GM13977 (cell line): ENCODE measurements at regions not wholly inside any gene's neighbourhood (a gene's known extent, or its start where the extent isn't known, plus 50 kb on each side); places are given as distances from the start of the nearest gene placed in this dataset.

Experiments used
- DNase-seq: peaks from one replicate; pipeline ENCODE4 v3.0.0; 2012; ENCODE audit warnings: low spot score
- CTCF ChIP-seq: IDR thresholded peaks from 2 replicates; pipeline ENCODE4 v1.5.1; 2012; ENCODE audit warnings: mild to moderate bottlenecking, control low read depth; ENCODE audit not compliant: insufficient read depth; ENCODE audit errors: extremely low read depth, missing control alignments
- in situ Hi-C: fragments of 300-500 bp; cut with MboI; formaldehyde crosslinking; loops from one replicate; pipeline ENCODE4 v1.12.0; 2022; ENCODE audit warnings: low sequenced_read_pairs, low pct_unique_long_range_greater_than_20kb, mixed read lengths, inconsistent platforms; ENCODE audit not compliant: unreplicated experiment

GRCh38 chr1:48120621-48121020 lies 101.9 kb upstream of the SLC5A9 start:
- no peak for DNase-seq
- TF ChIP-seq CTCF: no peak
- in situ Hi-C loops: no loop called here

- in situ Hi-C loops: no loop called here
- TF ChIP-seq CTCF: no peak
- no peak for DNase-seq
These were observed 106.7 kb upstream of the SLC5A9 start for GRCh38 chr1:48115835-48116234.

- in situ Hi-C loops: no loop called here
- no peak for TF ChIP-seq CTCF
- no peak for DNase-seq
These were observed 107.7 kb upstream of the SLC5A9 start for GRCh38 chr1:48114596-48115382.

GRCh38 chr1:48109390-48110013 lies 112.3 kb upstream of the TRABD2B start:
- peak; percentile 77 for TF ChIP-seq CTCF
- DNase-seq: no peak
- in situ Hi-C loops: loop anchor here (10.0 kb wide), 1 partner anchor 95 kb away; no protein-coding TSS in a partner anchor

GRCh38 chr1:48107516-48107915 lies 110.3 kb upstream of the TRABD2B start:
- TF ChIP-seq CTCF: no peak
- in situ Hi-C loops: loop anchor here (10.0 kb wide), 1 partner anchor 97 kb away; no protein-coding TSS in a partner anchor
- no peak for DNase-seq

- in situ Hi-C loops: loop anchor here (10.0 kb wide), 1 partner anchor 99 kb away; no protein-coding TSS in a partner anchor
- no peak for DNase-seq
- no peak for TF ChIP-seq CTCF
These were observed 108.9 kb upstream of the TRABD2B start for GRCh38 chr1:48106049-48106448.
